ENCODE measurements at regions not wholly inside any gene's neighbourhood (a gene's known extent, or its start where the extent isn't known, plus 50 kb on each side); places are given as distances from the start of the nearest gene placed in this dataset.
"Not testable (repeated sequence)": the region's sequence is repeated elsewhere in the genome, so short reads cannot be mapped to it uniquely, and the experiment has no call there.

GRCh38 chr12:54105809-54106208 lies 52.2 kb downstream of the HOXC4 start:
- TF ChIP-seq POLR2A, CTCF (IDR thresholded peaks at IDR 0.05): not testable (repeated sequence)
